ENCODE measurements at regions not wholly inside any gene's neighbourhood (a gene's known extent, or its start where the extent isn't known, plus 50 kb on each side); places are given as distances from the start of the nearest gene placed in this dataset.
"Not testable (repeated sequence)": the region's sequence is repeated elsewhere in the genome, so short reads cannot be mapped to it uniquely, and the experiment has no call there.

- no peaks in the 10 kb centered on the region for H3K9me3 ChIP-seq (ENCODE audit: control insufficient read depth, low read length)
- H3K4me3 ChIP-seq (ENCODE audit: low read length), result no peak overlapping the region
- peak; percentile 19 for DNase-seq (ENCODE audit: low read depth)
- H3K4me1 ChIP-seq (ENCODE audit: control insufficient read depth, insufficient read depth, low read length), result no peaks in the 10 kb centered on the region
- no peaks in the 10 kb centered on the region for H3K27me3 ChIP-seq (replicated peaks; ENCODE audit: control insufficient read depth, insufficient read depth, low read length)
- H3K9ac ChIP-seq (ENCODE audit: low read length), result no peak overlapping the region
- no peaks in the 10 kb centered on the region for H3K36me3 ChIP-seq (ENCODE audit: control insufficient read depth, insufficient read depth, low read length, severe bottlenecking)
These were observed 170.3 kb downstream of the MOSPD2 start for GRCh38 chrX:15043538-15043937.

- Histone ChIP-seq H3K4me1 (ENCODE audit: control insufficient read depth, insufficient read depth, low read length) (no peaks in the 10 kb centered on the region), H3K36me3 (ENCODE audit: control insufficient read depth, insufficient read depth, low read length, severe bottlenecking) (no peaks in the 10 kb centered on the region), H3K4me3 (ENCODE audit: low read length) (no peak overlapping the region), H3K9me3 (ENCODE audit: control insufficient read depth, low read length) (no peaks in the 10 kb centered on the region), H3K27me3 (replicated peaks; ENCODE audit: control insufficient read depth, insufficient read depth, low read length) (no peaks in the 10 kb centered on the region), H3K9ac (ENCODE audit: low read length) (no peak overlapping the region)
- DNase-seq (ENCODE audit: low read depth), result no peak
These were observed 160.7 kb downstream of the MOSPD2 start for GRCh38 chrX:15033917-15034316.

- DNase-seq (ENCODE audit: low read depth), result peak; percentile 0
- no peaks in the 10 kb centered on the region for H3K27me3 ChIP-seq (replicated peaks; ENCODE audit: control insufficient read depth, insufficient read depth, low read length)
- no peaks in the 10 kb centered on the region for H3K36me3 ChIP-seq (ENCODE audit: control insufficient read depth, insufficient read depth, low read length, severe bottlenecking)
- no peak overlapping the region for H3K9ac ChIP-seq (ENCODE audit: low read length)
- no peaks in the 10 kb centered on the region for H3K9me3 ChIP-seq (ENCODE audit: control insufficient read depth, low read length)
- H3K4me1 ChIP-seq (ENCODE audit: control insufficient read depth, insufficient read depth, low read length), result no peaks in the 10 kb centered on the region
- no peak overlapping the region for H3K4me3 ChIP-seq (ENCODE audit: low read length)
These were observed 144.3 kb downstream of the MOSPD2 start for GRCh38 chrX:15017491-15017890.

- H3K36me3 ChIP-seq (ENCODE audit: control insufficient read depth, insufficient read depth, low read length, severe bottlenecking), result no peaks in the 10 kb centered on the region
- DNase-seq (ENCODE audit: low read depth), result no peak
- H3K27me3 ChIP-seq (replicated peaks; ENCODE audit: control insufficient read depth, insufficient read depth, low read length), result no peaks in the 10 kb centered on the region
- H3K9ac ChIP-seq (ENCODE audit: low read length), result no peak overlapping the region
- H3K4me1 ChIP-seq (ENCODE audit: control insufficient read depth, insufficient read depth, low read length), result no peaks in the 10 kb centered on the region
- H3K4me3 ChIP-seq (ENCODE audit: low read length), result no peak overlapping the region
- H3K9me3 ChIP-seq (ENCODE audit: control insufficient read depth, low read length), result no peaks in the 10 kb centered on the region
These were observed 142.8 kb downstream of the MOSPD2 start for GRCh38 chrX:15016051-15016450.

GRCh38 chrX:15014281-15014680, 141.1 kb downstream of the MOSPD2 start:
- Histone ChIP-seq H3K9me3 (ENCODE audit: control insufficient read depth, low read length) (no peaks in the 10 kb centered on the region), H3K36me3 (ENCODE audit: control insufficient read depth, insufficient read depth, low read length, severe bottlenecking) (no peaks in the 10 kb centered on the region), H3K27me3 (replicated peaks; ENCODE audit: control insufficient read depth, insufficient read depth, low read length) (no peaks in the 10 kb centered on the region), H3K9ac (ENCODE audit: low read length) (no peak overlapping the region), H3K4me1 (ENCODE audit: control insufficient read depth, insufficient read depth, low read length) (no peaks in the 10 kb centered on the region), H3K4me3 (ENCODE audit: low read length) (no peak overlapping the region)
- no peak for DNase-seq (ENCODE audit: low read depth)

- H3K9me3 ChIP-seq (ENCODE audit: control insufficient read depth, low read length), result no peaks in the 10 kb centered on the region
These were observed 140.2 kb downstream of the MOSPD2 start for GRCh38 chrX:15013461-15013860.

GRCh38 chrX:14997271-14997670, 124.0 kb downstream of the MOSPD2 start:
- DNase-seq (ENCODE audit: low read depth), result no peak
- Histone ChIP-seq H3K36me3 (ENCODE audit: control insufficient read depth, insufficient read depth, low read length, severe bottlenecking) (no peaks in the 10 kb centered on the region), H3K9me3 (ENCODE audit: control insufficient read depth, low read length) (no peaks in the 10 kb centered on the region), H3K9ac (ENCODE audit: low read length) (no peak overlapping the region), H3K4me3 (ENCODE audit: low read length) (no peak overlapping the region), H3K4me1 (ENCODE audit: control insufficient read depth, insufficient read depth, low read length) (no peaks in the 10 kb centered on the region), H3K27me3 (replicated peaks; ENCODE audit: control insufficient read depth, insufficient read depth, low read length) (peaks cover 3% of the 10 kb centered on the region)

More at GRCh38 chrX:15013461-15013860, 140.2 kb downstream of the MOSPD2 start:
- DNase-seq (ENCODE audit: low read depth), result no peak
- H3K27me3 ChIP-seq (replicated peaks; ENCODE audit: control insufficient read depth, insufficient read depth, low read length), result no peaks in the 10 kb centered on the region
- no peak overlapping the region for H3K9ac ChIP-seq (ENCODE audit: low read length)
- no peaks in the 10 kb centered on the region for H3K36me3 ChIP-seq (ENCODE audit: control insufficient read depth, insufficient read depth, low read length, severe bottlenecking)
- no peaks in the 10 kb centered on the region for H3K4me1 ChIP-seq (ENCODE audit: control insufficient read depth, insufficient read depth, low read length)
- no peak overlapping the region for H3K4me3 ChIP-seq (ENCODE audit: low read length)

GRCh38 chrX:14984425-14984824, 111.2 kb downstream of the MOSPD2 start:
- H3K9ac ChIP-seq (ENCODE audit: low read length); H3K27me3 ChIP-seq (replicated peaks; ENCODE audit: control insufficient read depth, insufficient read depth, low read length); H3K4me1 ChIP-seq (ENCODE audit: control insufficient read depth, insufficient read depth, low read length); DNase-seq (ENCODE audit: low read depth); H3K36me3 ChIP-seq (ENCODE audit: control insufficient read depth, insufficient read depth, low read length, severe bottlenecking); H3K9me3 ChIP-seq (ENCODE audit: control insufficient read depth, low read length); H3K4me3 ChIP-seq (ENCODE audit: low read length): not testable (repeated sequence)

All from adipocyte (in vitro differentiated cells).